ENCODE measurements at regions not wholly inside any gene's neighbourhood (a gene's known extent, or its start where the extent isn't known, plus 50 kb on each side); places are given as distances from the start of the nearest gene placed in this dataset.

DNA sequence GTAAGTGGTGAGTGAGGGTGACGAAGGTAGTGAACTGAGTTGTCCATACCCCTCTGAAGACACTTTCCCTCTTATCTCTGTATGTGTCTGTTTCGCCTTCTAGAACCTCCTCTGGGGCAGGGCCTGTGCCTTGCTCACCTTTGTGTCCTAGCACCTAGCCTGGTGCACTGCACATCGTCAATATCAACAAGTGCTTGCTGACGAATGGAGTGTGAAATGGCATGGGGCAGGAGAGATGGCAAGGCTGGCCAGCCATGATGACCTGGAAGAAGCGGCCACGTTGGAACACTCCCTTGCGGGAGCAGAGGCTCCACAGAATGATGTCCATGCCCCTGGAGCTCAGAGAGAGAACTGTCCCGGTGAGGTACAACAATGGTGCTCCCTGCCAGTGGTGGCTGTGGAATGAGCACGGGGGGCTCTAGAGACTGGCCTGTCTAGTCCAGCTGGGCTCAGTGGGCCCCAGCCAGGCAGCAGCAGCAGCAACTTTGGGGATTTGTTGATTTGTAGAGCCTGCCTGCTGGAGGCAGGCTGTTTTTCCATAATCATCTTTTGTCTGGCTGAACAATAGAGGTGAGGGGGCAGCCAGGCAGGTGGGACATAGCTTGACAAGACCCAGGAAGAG lies 112.2 kb upstream of the PJA1 start:
- no peaks in the 10 kb centered on the region for H3K36me3 ChIP-seq (ENCODE audit: control insufficient read depth in 4 of 4, insufficient read depth in 4 of 4, low read length in 4 of 4)
- ATAC-seq (ENCODE audit: insufficient read depth, low FRiP score) (no peak), DNase-seq (no peak)
- H3K27ac ChIP-seq (ENCODE audit: low read depth in 1 of 2, low read length in 1 of 2), result no peak overlapping the region
- no peak overlapping the region for H3K4me3 ChIP-seq
- no peak for TF ChIP-seq CTCF (IDR thresholded peaks at IDR 0.05; ENCODE audit: control extremely low read depth, extremely low read depth)
- peaks cover 0 to 51% (median 16%) of the 10 kb centered on the region in 5 donors for H3K4me1 ChIP-seq (ENCODE audit: control insufficient read depth in 5 of 5, insufficient read depth in 5 of 5, low read length in 5 of 5)
- peaks cover 0 to 3% (median 0%) of the 10 kb centered on the region in 4 donors for H3K9me3 ChIP-seq (ENCODE audit: control insufficient read depth in 4 of 4, insufficient read depth in 3 of 4, low read length in 3 of 4)
- WGBS, 2 donors, result 79 to 91% methylated on average over 9 of the region's 9 CpGs
- no peak overlapping the region for H3K9ac ChIP-seq (ENCODE audit: insufficient read depth in 1 of 2, low read length in 2 of 2)
- H3K27me3 ChIP-seq (ENCODE audit: control insufficient read depth in 3 of 3, insufficient read depth in 3 of 3, low read length in 2 of 3), result peaks cover 0 to 29% (median 18%) of the 10 kb centered on the region in 3 donors

DNA sequence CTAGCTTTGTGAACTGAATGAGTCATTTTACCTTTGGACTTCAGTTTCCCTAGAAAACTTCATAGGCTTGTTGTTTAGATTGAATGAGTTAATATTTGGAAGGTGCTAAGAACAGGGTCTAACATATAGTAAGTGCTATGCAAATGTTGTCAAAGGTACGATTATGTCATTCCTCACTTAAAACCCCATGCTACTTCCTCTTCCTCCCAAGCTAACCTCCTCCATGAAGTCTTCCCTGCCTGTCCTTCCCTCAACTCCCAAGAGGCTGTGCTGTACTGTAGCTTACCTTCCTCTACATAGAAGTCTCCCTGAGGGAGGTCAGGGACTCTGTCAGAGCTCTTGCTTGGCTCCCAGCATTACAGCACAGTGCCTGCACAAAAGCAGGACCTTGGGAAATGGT lies 103.4 kb upstream of the PJA1 start:
- Histone ChIP-seq H3K9ac (ENCODE audit: insufficient read depth in 1 of 2, low read length in 2 of 2) (no peak overlapping the region), H3K4me1 (ENCODE audit: control insufficient read depth in 5 of 5, insufficient read depth in 5 of 5, low read length in 5 of 5) (no peaks in the 10 kb centered on the region), H3K36me3 (ENCODE audit: control insufficient read depth in 4 of 4, insufficient read depth in 4 of 4, low read length in 4 of 4) (no peaks in the 10 kb centered on the region), H3K9me3 (ENCODE audit: control insufficient read depth in 4 of 4, insufficient read depth in 3 of 4, low read length in 3 of 4) (peaks cover 0 to 4% (median 0%) of the 10 kb centered on the region in 4 donors), H3K27ac (ENCODE audit: low read depth in 1 of 2, low read length in 1 of 2) (no peak overlapping the region), H3K27me3 (ENCODE audit: control insufficient read depth in 3 of 3, insufficient read depth in 3 of 3, low read length in 2 of 3) (peaks cover 3 to 10% (median 9%) of the 10 kb centered on the region in 3 donors), H3K4me3 (no peak overlapping the region)
- DNase-seq (no peak), ATAC-seq (ENCODE audit: insufficient read depth, low FRiP score) (no peak)
- 25 to 50% methylated on average over 1 of the region's 1 CpG for WGBS, 2 donors
- TF ChIP-seq CTCF (IDR thresholded peaks at IDR 0.05; ENCODE audit: control extremely low read depth, extremely low read depth), result no peak

DNA sequence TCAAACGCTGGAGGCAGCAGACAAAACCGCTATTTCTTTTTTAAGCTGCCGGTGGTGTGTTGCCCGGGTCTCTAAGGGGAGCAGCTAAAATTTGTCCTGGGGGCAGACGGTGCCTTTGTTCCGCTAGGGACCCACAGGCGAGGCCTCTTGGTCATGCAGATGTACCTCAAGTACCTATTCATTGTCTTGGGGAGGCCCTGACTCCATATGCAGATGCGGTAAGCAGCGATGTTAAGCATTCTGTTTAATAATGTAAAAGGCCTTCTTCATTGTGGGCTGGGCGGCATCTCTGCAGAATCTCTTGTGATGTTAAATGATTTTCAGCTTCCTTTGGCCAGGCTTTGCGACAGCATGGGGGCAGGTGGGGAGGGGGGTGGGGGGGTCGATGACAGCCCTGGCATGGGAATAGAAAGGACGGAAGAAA lies 98.9 kb upstream of the PJA1 start:
- H3K4me3 ChIP-seq, result no peak overlapping the region
- H3K4me1 ChIP-seq (ENCODE audit: control insufficient read depth in 5 of 5, insufficient read depth in 5 of 5, low read length in 5 of 5), result peaks cover 0 to 12% (median 0%) of the 10 kb centered on the region in 5 donors
- ATAC-seq (ENCODE audit: insufficient read depth, low FRiP score) (no peak), DNase-seq (no peak)
- no peak overlapping the region for H3K27ac ChIP-seq (ENCODE audit: low read depth in 1 of 2, low read length in 1 of 2)
- no peak for TF ChIP-seq CTCF (IDR thresholded peaks at IDR 0.05; ENCODE audit: control extremely low read depth, extremely low read depth)
- 43% methylated on average over 11 to 13 of the region's 13 CpGs for WGBS, 2 donors
- H3K27me3 ChIP-seq (ENCODE audit: control insufficient read depth in 3 of 3, insufficient read depth in 3 of 3, low read length in 2 of 3), result peaks cover 3 to 12% (median 11%) of the 10 kb centered on the region in 3 donors
- H3K9me3 ChIP-seq (ENCODE audit: control insufficient read depth in 4 of 4, insufficient read depth in 3 of 4, low read length in 3 of 4), result peaks cover 0 to 7% (median 0%) of the 10 kb centered on the region in 4 donors
- H3K36me3 ChIP-seq (ENCODE audit: control insufficient read depth in 4 of 4, insufficient read depth in 4 of 4, low read length in 4 of 4), result no peaks in the 10 kb centered on the region
- no peak overlapping the region for H3K9ac ChIP-seq (ENCODE audit: insufficient read depth in 1 of 2, low read length in 2 of 2)

Measured in lung (tissue), 11 donors.